ELF-1 (cell line): ENCODE measurements at regions not wholly inside any gene's neighbourhood (a gene's known extent, or its start where the extent isn't known, plus 50 kb on each side); places are given as distances from the start of the nearest gene placed in this dataset.

Experiments used
- DNase-seq: peaks from one replicate; pipeline ENCODE4 v3.0.0-alpha.2; 2016; ENCODE audit warnings: low read depth, low spot score

- no peak for DNase-seq
These were observed 54.2 kb downstream of the SIX6 start for GRCh38 chr14:60563113-60563512.

GRCh38 chr14:60565211-60565610 lies 56.3 kb downstream of the SIX6 start:
- DNase-seq, result no peak

GRCh38 chr14:60566101-60566500 lies 57.2 kb downstream of the SIX6 start:
- DNase-seq, result no peak

- DNase-seq, result no peak
These were observed 65.1 kb downstream of the SIX6 start for GRCh38 chr14:60573943-60574495.

- no peak for DNase-seq
These were observed 66.1 kb downstream of the SIX6 start for GRCh38 chr14:60575008-60575407.

GRCh38 chr14:60585676-60586075 lies 63.6 kb downstream of the SIX1 start:
- no peak for DNase-seq

GRCh38 chr14:60589442-60589841 lies 59.8 kb downstream of the SIX1 start:
- no peak for DNase-seq

- DNase-seq, result peak; percentile 22
These were observed 58.3 kb downstream of the SIX1 start for GRCh38 chr14:60590991-60591414.
